OCI-LY3 (cell line): ENCODE measurements at regions not wholly inside any gene's neighbourhood (a gene's known extent, or its start where the extent isn't known, plus 50 kb on each side); places are given as distances from the start of the nearest gene placed in this dataset.
"Not testable (repeated sequence)": the region's sequence is repeated elsewhere in the genome, so short reads cannot be mapped to it uniquely, and the experiment has no call there.

Experiments used
- CTCF ChIP-seq: fragments of 200-600, 300-600 bp; sonication (generic); IDR thresholded peaks from 2 replicates; pipeline ENCODE4 v1.5.1; 2014; ENCODE audit warnings: antibody characterized with exemption, low read length, low read depth
- EZH2phosphoT487 ChIP-seq: fragments of 200-600 bp; shearing (Covaris generic); IDR thresholded peaks from 2 replicates; pipeline ENCODE4 v1.6.1; 2018; ENCODE audit warnings: antibody characterized with exemption, mixed run types, low read depth

- not testable (repeated sequence) for TF ChIP-seq CTCF, EZH2phosphoT487
Observed at GRCh38 chr17:20695871-20696270, 116.3 kb downstream of the CDRT15L2 start.
